ENCODE measurements at regions not wholly inside any gene's neighbourhood (a gene's known extent, or its start where the extent isn't known, plus 50 kb on each side); places are given as distances from the start of the nearest gene placed in this dataset.
"Not testable (repeated sequence)": the region's sequence is repeated elsewhere in the genome, so short reads cannot be mapped to it uniquely, and the experiment has no call there.

DNA sequence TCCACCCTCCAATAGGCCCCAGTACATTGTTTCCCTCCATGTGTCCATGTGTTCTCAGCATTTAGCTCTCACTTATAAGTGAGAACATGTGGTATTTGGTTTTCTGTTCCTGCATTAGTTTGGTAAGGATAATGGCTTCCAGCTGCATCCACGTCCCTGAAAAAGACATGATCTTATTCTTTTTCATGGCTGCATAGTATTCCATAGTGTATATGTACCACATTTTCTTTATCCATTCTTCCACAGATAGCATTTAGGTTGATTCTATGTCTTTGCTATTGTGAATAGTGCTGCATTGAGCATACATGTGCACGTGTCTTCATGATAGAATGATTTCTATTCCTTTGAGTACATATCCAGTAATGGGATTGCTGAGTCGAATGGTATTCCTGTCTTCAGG lies 114.0 kb upstream of the ABCB5 start:
- TF ChIP-seq, protein P1, sequence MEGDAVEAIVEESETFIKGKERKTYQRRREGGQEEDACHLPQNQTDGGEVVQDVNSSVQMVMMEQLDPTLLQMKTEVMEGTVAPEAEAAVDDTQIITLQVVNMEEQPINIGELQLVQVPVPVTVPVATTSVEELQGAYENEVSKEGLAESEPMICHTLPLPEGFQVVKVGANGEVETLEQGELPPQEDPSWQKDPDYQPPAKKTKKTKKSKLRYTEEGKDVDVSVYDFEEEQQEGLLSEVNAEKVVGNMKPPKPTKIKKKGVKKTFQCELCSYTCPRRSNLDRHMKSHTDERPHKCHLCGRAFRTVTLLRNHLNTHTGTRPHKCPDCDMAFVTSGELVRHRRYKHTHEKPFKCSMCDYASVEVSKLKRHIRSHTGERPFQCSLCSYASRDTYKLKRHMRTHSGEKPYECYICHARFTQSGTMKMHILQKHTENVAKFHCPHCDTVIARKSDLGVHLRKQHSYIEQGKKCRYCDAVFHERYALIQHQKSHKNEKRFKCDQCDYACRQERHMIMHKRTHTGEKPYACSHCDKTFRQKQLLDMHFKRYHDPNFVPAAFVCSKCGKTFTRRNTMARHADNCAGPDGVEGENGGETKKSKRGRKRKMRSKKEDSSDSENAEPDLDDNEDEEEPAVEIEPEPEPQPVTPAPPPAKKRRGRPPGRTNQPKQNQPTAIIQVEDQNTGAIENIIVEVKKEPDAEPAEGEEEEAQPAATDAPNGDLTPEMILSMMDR (conservative IDR thresholded peaks at IDR 0.05; ENCODE audit: low read depth, low read length): not testable (repeated sequence)
- TF ChIP-seq EZH2 (IDR thresholded peaks at IDR 0.05; ENCODE audit: low read length, unreplicated experiment); EZH2phosphoT487 (IDR thresholded peaks at IDR 0.05; ENCODE audit: borderline replicate concordance, low read length): not testable (repeated sequence)
